Trophoblast cell (in vitro differentiated cells and primary cell): ENCODE measurements at regions not wholly inside any gene's neighbourhood (a gene's known extent, or its start where the extent isn't known, plus 50 kb on each side); places are given as distances from the start of the nearest gene placed in this dataset.

Experiments used
- DNase-seq, 2 donors: peaks; one replicate each; pipeline ENCODE4 v3.0.0-alpha.2; 2016
- H2AFZ ChIP-seq: 2 replicates; pipeline ENCODE4 v1.6.1; 2013; ENCODE audit warnings: low read length, moderate library complexity, mild to moderate bottlenecking; ENCODE audit not compliant: insufficient read depth, poor library complexity
- H2AK5ac ChIP-seq: 2 replicates; pipeline ENCODE4 v1.6.1; 2013; ENCODE audit warnings: mild to moderate bottlenecking, low read length
- H2BK120ac ChIP-seq: 2 replicates; pipeline ENCODE4 v1.6.1; 2013; ENCODE audit warnings: low read length, mild to moderate bottlenecking, moderate library complexity; ENCODE audit not compliant: insufficient read depth, poor library complexity
- H2BK12ac ChIP-seq: 2 replicates; pipeline ENCODE4 v1.6.1; 2013; ENCODE audit warnings: mild to moderate bottlenecking, low read length, moderate library complexity
- H2BK5ac ChIP-seq: 2 replicates; pipeline ENCODE4 v1.6.1; 2013; ENCODE audit warnings: low read length, low read depth, moderate library complexity, mild to moderate bottlenecking; ENCODE audit not compliant: poor library complexity
- H3K14ac ChIP-seq: 2 replicates; pipeline ENCODE4 v1.6.1; 2013; ENCODE audit warnings: mild to moderate bottlenecking, low read length
- H3K18ac ChIP-seq: 2 replicates; pipeline ENCODE4 v1.6.1; 2013; ENCODE audit warnings: mild to moderate bottlenecking, low read length
- H3K23ac ChIP-seq: 2 replicates; pipeline ENCODE4 v1.6.1; 2013; ENCODE audit warnings: low read length
- H3K27ac ChIP-seq: 2 replicates; pipeline ENCODE4 v1.5.1; 2013; ENCODE audit warnings: low read depth, mild to moderate bottlenecking, inconsistent platforms, low read length, moderate library complexity
- H3K27me3 ChIP-seq: 2 replicates; pipeline ENCODE4 v1.6.1; 2013; ENCODE audit warnings: inconsistent platforms, mild to moderate bottlenecking, low read length, moderate library complexity; ENCODE audit not compliant: insufficient read depth
- H3K36me3 ChIP-seq, 2 experiments: 1 replicate in 1 of 2; 2 replicates in 1 of 2; pipeline ENCODE4 v1.6.1; 2013; ENCODE audit warnings: low read length in 2 of 2, mild to moderate bottlenecking in 2 of 2, moderate library complexity in 1 of 2; ENCODE audit not compliant: insufficient read depth in 2 of 2, control insufficient read depth in 1 of 2
- H3K4ac ChIP-seq: 2 replicates; pipeline ENCODE4 v1.6.1; 2013; ENCODE audit warnings: low read depth, mild to moderate bottlenecking, low read length, moderate library complexity
- H3K4me1 ChIP-seq, 2 experiments: 1 replicate in 1 of 2; 2 replicates in 1 of 2; pipeline ENCODE4 v1.6.1; 2013; ENCODE audit warnings: low read length in 2 of 2, mild to moderate bottlenecking in 2 of 2, moderate library complexity in 1 of 2; ENCODE audit not compliant: insufficient read depth in 2 of 2, control insufficient read depth in 1 of 2
- H3K4me2 ChIP-seq: 2 replicates; pipeline ENCODE4 v1.6.1; 2013; ENCODE audit warnings: inconsistent platforms, mild to moderate bottlenecking, low read length, moderate library complexity
- H3K4me3 ChIP-seq: 2 replicates; pipeline ENCODE4 v1.5.1; 2013; ENCODE audit warnings: mild to moderate bottlenecking, low read depth, low read length, inconsistent platforms
- H3K79me1 ChIP-seq: one replicate; pipeline ENCODE4 v1.6.1; 2013; ENCODE audit warnings: low read length
- H3K79me2 ChIP-seq: 2 replicates; pipeline ENCODE4 v1.6.1; 2013; ENCODE audit warnings: low read length, mild to moderate bottlenecking; ENCODE audit not compliant: control insufficient read depth, insufficient read depth, poor library complexity
- H3K9ac ChIP-seq: 2 replicates; pipeline ENCODE4 v1.6.1; 2013; ENCODE audit warnings: mild to moderate bottlenecking, low read length
- H3K9me3 ChIP-seq: 2 replicates; pipeline ENCODE4 v1.6.1; 2013; ENCODE audit warnings: low read depth, mild to moderate bottlenecking, control low read depth, inconsistent platforms, low read length; ENCODE audit not compliant: insufficient read depth
- H4K12ac ChIP-seq: 2 replicates; pipeline ENCODE4 v1.6.1; 2013; ENCODE audit warnings: low read depth, mild to moderate bottlenecking, low read length, moderate library complexity
- H4K8ac ChIP-seq: 2 replicates; pipeline ENCODE4 v1.6.1; 2013; ENCODE audit warnings: low read depth, mild to moderate bottlenecking, low read length, moderate library complexity
- H4K91ac ChIP-seq: one replicate; pipeline ENCODE4 v1.6.1; 2013; ENCODE audit warnings: low read depth, mild to moderate bottlenecking, low read length, moderate library complexity
- WGBS: extraction: QIAGEN DNeasy Blood & Tissue Kit; methylation state at CpG from one replicate; pipeline ENCODE4 v1.1.7; 2013; ENCODE audit warnings: missing lambda C conversion rate; ENCODE audit not compliant: insufficient read length, insufficient coverage; ENCODE audit errors: extremely low coverage; 5-methylcytosine and 5-hydroxymethylcytosine counted together

GRCh38 chr18:47748093-47748796, 182.2 kb downstream of the SMAD2 start:
- no peak overlapping the region for H3K4me3 ChIP-seq
- no peak overlapping the region for H2AK5ac ChIP-seq
- H3K27me3 ChIP-seq = no peaks in the 10 kb centered on the region
- H3K14ac ChIP-seq = no peak overlapping the region
- no peak overlapping the region for H4K91ac ChIP-seq
- H2BK120ac ChIP-seq = no peak overlapping the region
- no peaks in the 10 kb centered on the region for H3K9me3 ChIP-seq
- no peak overlapping the region for H3K9ac ChIP-seq
- no peak overlapping the region for H3K27ac ChIP-seq
- H3K4me1 ChIP-seq = no peaks in the 10 kb centered on the region
- no peak overlapping the region for H2AFZ ChIP-seq
- H3K4me2 ChIP-seq = peak overlapping the region; percentile 75
- H3K23ac ChIP-seq = no peak overlapping the region
- H2BK5ac ChIP-seq = no peak overlapping the region
- H4K8ac ChIP-seq = no peak overlapping the region
- no peak overlapping the region for H2BK12ac ChIP-seq
- DNase-seq = no peak
- WGBS = no CpG with 5 or more reads among the region's 23 CpGs
- H3K36me3 ChIP-seq = no peaks in the 10 kb centered on the region
- H3K18ac ChIP-seq = no peak overlapping the region
- no peak overlapping the region for H4K12ac ChIP-seq
- H3K79me2 ChIP-seq = no peaks in the 10 kb centered on the region
- no peak overlapping the region for H3K4ac ChIP-seq
- no peaks in the 10 kb centered on the region for H3K79me1 ChIP-seq

- Histone ChIP-seq H2BK12ac (no peak overlapping the region), H3K79me2 (no peaks in the 10 kb centered on the region), H2AFZ (no peak overlapping the region), H2BK120ac (no peak overlapping the region), H3K14ac (no peak overlapping the region), H3K27me3 (no peaks in the 10 kb centered on the region), H3K79me1 (no peaks in the 10 kb centered on the region), H3K9ac (no peak overlapping the region), H3K4ac (no peak overlapping the region), H4K8ac (no peak overlapping the region), H4K91ac (no peak overlapping the region), H2BK5ac (no peak overlapping the region), H4K12ac (no peak overlapping the region), H3K36me3 (no peaks in the 10 kb centered on the region), H3K4me1 (no peaks in the 10 kb centered on the region), H2AK5ac (no peak overlapping the region), H3K4me3 (no peak overlapping the region), H3K23ac (no peak overlapping the region), H3K4me2 (no peak overlapping the region), H3K27ac (no peak overlapping the region), H3K18ac (no peak overlapping the region), H3K9me3 (no peaks in the 10 kb centered on the region)
- no CpG with 5 or more reads among the region's 12 CpGs for WGBS
- no peak for DNase-seq
These were observed 183.1 kb downstream of the SMAD2 start for GRCh38 chr18:47747260-47747795.

- Histone ChIP-seq H2BK120ac (no peak overlapping the region), H3K79me1 (no peaks in the 10 kb centered on the region), H2AK5ac (no peak overlapping the region), H4K91ac (no peak overlapping the region), H3K79me2 (no peaks in the 10 kb centered on the region), H3K9me3 (no peaks in the 10 kb centered on the region), H3K4me2 (no peak overlapping the region), H3K14ac (no peak overlapping the region), H4K12ac (no peak overlapping the region), H2AFZ (no peak overlapping the region), H3K4me1 (no peaks in the 10 kb centered on the region), H4K8ac (no peak overlapping the region), H3K18ac (no peak overlapping the region), H3K27me3 (no peaks in the 10 kb centered on the region), H3K9ac (no peak overlapping the region), H3K23ac (no peak overlapping the region), H3K36me3 (no peaks in the 10 kb centered on the region), H3K27ac (no peak overlapping the region), H3K4me3 (no peak overlapping the region), H3K4ac (no peak overlapping the region), H2BK5ac (no peak overlapping the region), H2BK12ac (no peak overlapping the region)
- no peak for DNase-seq
- no CpG with 5 or more reads among the region's 4 CpGs for WGBS
These were observed 183.8 kb downstream of the SMAD2 start for GRCh38 chr18:47746615-47747014.

DNA sequence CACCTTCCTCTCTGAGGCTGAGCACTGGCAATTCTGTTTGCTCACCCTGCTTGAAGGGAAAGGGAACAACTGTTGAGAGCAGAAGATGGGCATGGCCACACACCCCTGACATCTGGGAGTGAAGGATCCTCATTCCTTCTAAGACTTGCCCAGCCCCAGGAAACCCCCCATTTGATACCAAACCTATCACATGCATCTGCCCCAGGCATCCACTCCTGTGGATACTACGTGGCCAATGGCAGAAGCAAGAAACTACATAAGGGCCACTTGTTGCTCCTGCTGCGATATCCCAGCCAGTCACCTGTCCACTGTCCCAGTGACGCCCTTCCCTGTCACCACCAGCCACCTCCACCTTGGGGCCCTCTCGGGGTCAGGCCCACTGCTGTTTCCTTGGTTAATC, 185.2 kb downstream of the SMAD2 start:
- Histone ChIP-seq H2BK120ac (no peak overlapping the region), H3K4me3 (no peak overlapping the region), H3K27me3 (no peaks in the 10 kb centered on the region), H4K8ac (no peak overlapping the region), H4K12ac (no peak overlapping the region), H3K9ac (no peak overlapping the region), H3K4ac (no peak overlapping the region), H3K4me1 (no peaks in the 10 kb centered on the region), H2AK5ac (no peak overlapping the region), H3K36me3 (no peaks in the 10 kb centered on the region), H2AFZ (no peak overlapping the region), H4K91ac (no peak overlapping the region), H3K79me1 (no peaks in the 10 kb centered on the region), H3K27ac (no peak overlapping the region), H3K14ac (no peak overlapping the region), H3K18ac (no peak overlapping the region), H3K79me2 (no peaks in the 10 kb centered on the region), H3K4me2 (no peak overlapping the region), H2BK12ac (no peak overlapping the region), H2BK5ac (no peak overlapping the region), H3K23ac (no peak overlapping the region), H3K9me3 (no peaks in the 10 kb centered on the region)
- no CpG with 5 or more reads among the region's 4 CpGs for WGBS
- no peak for DNase-seq
